ENCODE measurements at regions not wholly inside any gene's neighbourhood (a gene's known extent, or its start where the extent isn't known, plus 50 kb on each side); places are given as distances from the start of the nearest gene placed in this dataset.

DNA sequence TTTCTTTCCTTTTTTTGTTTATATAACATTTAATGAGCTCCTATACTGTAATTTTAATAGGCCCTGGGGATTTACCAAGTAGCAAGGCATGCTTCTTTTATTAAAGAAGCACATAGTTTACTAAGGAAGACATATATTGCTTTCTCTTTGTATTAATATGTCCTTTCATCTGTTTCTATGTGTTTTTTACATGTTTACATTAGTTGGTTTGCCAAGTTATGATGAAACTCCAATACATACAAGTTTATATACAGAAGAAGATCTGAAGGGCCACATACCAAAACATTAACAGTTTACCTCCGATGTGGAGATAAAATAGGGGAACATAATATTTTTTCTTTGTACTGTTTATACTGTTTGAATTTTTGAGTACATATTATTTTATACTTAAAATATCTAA lies 100.9 kb downstream of the LACC1 start (continued):
- TF ChIP-seq ZNF12 (CRISPR knock-in tag; IDR thresholded peaks at IDR 0.05), result no peak
- TF ChIP-seq FOXA3 (CRISPR knock-in tag; IDR thresholded peaks at IDR 0.05), result no peak
- no peak for TF ChIP-seq TP53 (CRISPR knock-in tag; conservative IDR thresholded peaks at IDR 0.05)
- no peak for TF ChIP-seq CC2D1A (CRISPR knock-in tag; IDR thresholded peaks at IDR 0.05)

DNA sequence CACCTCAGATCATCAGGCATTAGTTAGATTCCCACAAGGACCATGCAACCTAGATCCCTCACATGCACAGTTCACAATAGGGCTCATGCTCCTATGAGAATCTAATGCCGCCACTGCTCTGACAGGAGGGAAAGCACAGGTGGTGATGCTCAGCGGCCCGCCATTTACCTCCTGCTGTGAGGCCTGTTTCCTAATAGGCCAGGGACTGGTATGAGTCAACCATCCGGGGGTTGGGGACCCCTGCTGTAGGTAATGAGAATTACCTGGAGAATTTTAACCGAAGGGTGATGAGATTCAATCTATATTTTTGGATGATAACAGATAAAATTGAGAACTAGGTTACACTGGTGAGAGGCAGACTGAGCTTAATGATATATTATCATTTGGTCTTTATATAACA lies 101.4 kb downstream of the LACC1 start:
- DNase-seq (ENCODE audit: low spot score) (peak; percentile 2), FAIRE-seq (no peak), ATAC-seq (peak; percentile 68)
- Histone ChIP-seq H3K4me3 (replicated peaks in 1 of 3; ENCODE audit: insufficient read depth in 1 of 3, low read depth in 2 of 3, low read length in 3 of 3) (no peak overlapping the region), H3K9me3 (ENCODE audit: low read length) (no peaks in the 10 kb centered on the region), H3K4me2 (ENCODE audit: low read depth, low read length) (no peak overlapping the region), H3K27ac (ENCODE audit: extremely low read length, insufficient read depth, low read length) (no peak overlapping the region), H4K20me1 (ENCODE audit: insufficient read depth, low read length) (no peaks in the 10 kb centered on the region), H3K4me1 (ENCODE audit: insufficient read depth, low read length) (no peaks in the 10 kb centered on the region), H3K9ac (ENCODE audit: insufficient read depth, low read depth, low read length) (no peak overlapping the region), H2AFZ (ENCODE audit: low read length) (no peak overlapping the region), H3K27me3 (ENCODE audit: control insufficient read depth in 1 of 2, insufficient read depth in 2 of 2, low read length in 2 of 2) (no peaks in the 10 kb centered on the region), H3K36me3 (replicated peaks in 1 of 2; ENCODE audit: control insufficient read depth in 1 of 2, insufficient read depth in 2 of 2, low read length in 2 of 2) (no peaks in the 10 kb centered on the region), H3K79me2 (ENCODE audit: insufficient read depth, low read length) (no peaks in the 10 kb centered on the region)
- intact Hi-C loops (cut with micrococcal nuclease; ENCODE audit: unreplicated experiment) (loop anchor here (1.0 kb wide), 1 partner anchor 76 kb away; no protein-coding TSS in a partner anchor), in situ Hi-C loops (cut with HindIII; ENCODE audit: extremely low pct_ligation_motif_present, low pct_unique_long_range_greater_than_20kb) (no loop called here)
- 41% methylated on average over 5 of the region's 5 CpGs for WGBS (ENCODE audit: low lambda C conversion rate)
- CTCF ChIA-PET (ENCODE audit: low intra/inter-chr PET ratio, low total read pairs), result no interaction called here
- POLR2A ChIA-PET, result no interaction called here
- TF ChIP-seq, protein P1, sequence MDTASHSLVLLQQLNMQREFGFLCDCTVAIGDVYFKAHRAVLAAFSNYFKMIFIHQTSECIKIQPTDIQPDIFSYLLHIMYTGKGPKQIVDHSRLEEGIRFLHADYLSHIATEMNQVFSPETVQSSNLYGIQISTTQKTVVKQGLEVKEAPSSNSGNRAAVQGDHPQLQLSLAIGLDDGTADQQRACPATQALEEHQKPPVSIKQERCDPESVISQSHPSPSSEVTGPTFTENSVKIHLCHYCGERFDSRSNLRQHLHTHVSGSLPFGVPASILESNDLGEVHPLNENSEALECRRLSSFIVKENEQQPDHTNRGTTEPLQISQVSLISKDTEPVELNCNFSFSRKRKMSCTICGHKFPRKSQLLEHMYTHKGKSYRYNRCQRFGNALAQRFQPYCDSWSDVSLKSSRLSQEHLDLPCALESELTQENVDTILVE (CRISPR knock-in tag; IDR thresholded peaks at IDR 0.05), result no peak
- TF ChIP-seq FOSL2 (CRISPR knock-in tag; IDR thresholded peaks at IDR 0.05) (peak; percentile 37; the same call in 1 of the 2 replicates), ZFP37 (CRISPR knock-in tag; IDR thresholded peaks at IDR 0.05; ENCODE audit: borderline replicate concordance) (no peak)
- TF ChIP-seq, protein P2, sequence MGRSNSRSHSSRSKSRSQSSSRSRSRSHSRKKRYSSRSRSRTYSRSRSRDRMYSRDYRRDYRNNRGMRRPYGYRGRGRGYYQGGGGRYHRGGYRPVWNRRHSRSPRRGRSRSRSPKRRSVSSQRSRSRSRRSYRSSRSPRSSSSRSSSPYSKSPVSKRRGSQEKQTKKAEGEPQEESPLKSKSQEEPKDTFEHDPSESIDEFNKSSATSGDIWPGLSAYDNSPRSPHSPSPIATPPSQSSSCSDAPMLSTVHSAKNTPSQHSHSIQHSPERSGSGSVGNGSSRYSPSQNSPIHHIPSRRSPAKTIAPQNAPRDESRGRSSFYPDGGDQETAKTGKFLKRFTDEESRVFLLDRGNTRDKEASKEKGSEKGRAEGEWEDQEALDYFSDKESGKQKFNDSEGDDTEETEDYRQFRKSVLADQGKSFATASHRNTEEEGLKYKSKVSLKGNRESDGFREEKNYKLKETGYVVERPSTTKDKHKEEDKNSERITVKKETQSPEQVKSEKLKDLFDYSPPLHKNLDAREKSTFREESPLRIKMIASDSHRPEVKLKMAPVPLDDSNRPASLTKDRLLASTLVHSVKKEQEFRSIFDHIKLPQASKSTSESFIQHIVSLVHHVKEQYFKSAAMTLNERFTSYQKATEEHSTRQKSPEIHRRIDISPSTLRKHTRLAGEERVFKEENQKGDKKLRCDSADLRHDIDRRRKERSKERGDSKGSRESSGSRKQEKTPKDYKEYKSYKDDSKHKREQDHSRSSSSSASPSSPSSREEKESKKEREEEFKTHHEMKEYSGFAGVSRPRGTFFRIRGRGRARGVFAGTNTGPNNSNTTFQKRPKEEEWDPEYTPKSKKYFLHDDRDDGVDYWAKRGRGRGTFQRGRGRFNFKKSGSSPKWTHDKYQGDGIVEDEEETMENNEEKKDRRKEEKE (IDR thresholded peaks at IDR 0.05), result no peak
- no TSS peak for BruUV-seq (replicated peaks)
